ENCODE measurements at regions not wholly inside any gene's neighbourhood (a gene's known extent, or its start where the extent isn't known, plus 50 kb on each side); places are given as distances from the start of the nearest gene placed in this dataset.

- TF ChIP-seq TAF1 (IDR thresholded peaks at IDR 0.05; ENCODE audit: borderline replicate concordance, low read depth, low read length) (no peak), POLR2A (IDR thresholded peaks at IDR 0.05; ENCODE audit: low read depth, low read length) (no peak)
Observed at GRCh38 chr3:792630-793029, 300.2 kb upstream of the CNTN6 start.
